ENCODE measurements at regions not wholly inside any gene's neighbourhood (a gene's known extent, or its start where the extent isn't known, plus 50 kb on each side); places are given as distances from the start of the nearest gene placed in this dataset.

- DNase-seq: no peak
These were observed 279.6 kb upstream of the PITRM1 start for GRCh38 chr10:3452173-3452626.

- no peak for DNase-seq
These were observed 279.1 kb upstream of the PITRM1 start for GRCh38 chr10:3451516-3452172.

- no peak for DNase-seq
These were observed 273.6 kb upstream of the PITRM1 start for GRCh38 chr10:3446221-3446620.

- no peak for DNase-seq
These were observed 273.1 kb upstream of the PITRM1 start for GRCh38 chr10:3445648-3446047.

- DNase-seq: no peak
These were observed 269.9 kb upstream of the PITRM1 start for GRCh38 chr10:3442451-3442990.

GRCh38 chr10:3439183-3439582 is 266.6 kb upstream of the PITRM1 start:
- DNase-seq: no peak

- DNase-seq: no peak
These were observed 266.0 kb upstream of the PITRM1 start for GRCh38 chr10:3438606-3439005.

- DNase-seq: no peak
These were observed 263.1 kb upstream of the PITRM1 start for GRCh38 chr10:3435671-3436070.

GRCh38 chr10:3433988-3434387 is 261.4 kb upstream of the PITRM1 start:
- no peak for DNase-seq

GRCh38 chr10:3433131-3433530 is 260.5 kb upstream of the PITRM1 start:
- DNase-seq: no peak

- DNase-seq: no peak
These were observed 259.7 kb upstream of the PITRM1 start for GRCh38 chr10:3432081-3432825.

- DNase-seq: no peak
These were observed 257.9 kb upstream of the PITRM1 start for GRCh38 chr10:3430501-3430900.

- DNase-seq: no peak
These were observed 257.1 kb upstream of the PITRM1 start for GRCh38 chr10:3429676-3430075.

- no peak for DNase-seq
These were observed 256.2 kb upstream of the PITRM1 start for GRCh38 chr10:3428826-3429225.

GRCh38 chr10:3427950-3428354 is 255.4 kb upstream of the PITRM1 start:
- DNase-seq: no peak

- no peak for DNase-seq
These were observed 254.8 kb upstream of the PITRM1 start for GRCh38 chr10:3427347-3427746.

- no peak for DNase-seq
These were observed 253.7 kb upstream of the PITRM1 start for GRCh38 chr10:3426190-3426845.

- no peak for DNase-seq
These were observed 253.1 kb upstream of the PITRM1 start for GRCh38 chr10:3425716-3426115.

GRCh38 chr10:3425261-3425660 is 252.7 kb upstream of the PITRM1 start:
- DNase-seq: no peak

- DNase-seq: no peak
These were observed 251.7 kb upstream of the PITRM1 start for GRCh38 chr10:3424111-3424851.

GRCh38 chr10:3423384-3423783 is 250.8 kb upstream of the PITRM1 start:
- no peak for DNase-seq

- DNase-seq: no peak
These were observed 249.7 kb upstream of the PITRM1 start for GRCh38 chr10:3422282-3422681.
